Tibial nerve (tissue), 4 donors: ENCODE measurements at regions not wholly inside any gene's neighbourhood (a gene's known extent, or its start where the extent isn't known, plus 50 kb on each side); places are given as distances from the start of the nearest gene placed in this dataset.

ENCODE experiments used
- DNase-seq, 2 donors: peaks; one replicate each; pipeline ENCODE4 v3.0.0-alpha.2; 2019; ENCODE audit warnings: low spot score in 2 of 2
- H3K27ac ChIP-seq, 4 donors: fragments of 200-600 bp; sonication (generic) in 3 of 4; one replicate each; pipeline ENCODE4 v1.5.1; 2017 to 2019; ENCODE audit warnings: mild to moderate bottlenecking in 1 of 4
- H3K27me3 ChIP-seq, 2 donors: fragments of 200-600 bp; sonication (generic) in 1 of 2; one replicate each; pipeline versions ENCODE4 v1.5.1 to v1.6.0; 2017 to 2019
- H3K36me3 ChIP-seq, 3 donors: fragments of 200-600 bp; sonication (generic); one replicate each; pipeline ENCODE4 v1.5.1; 2018 to 2019
- H3K4me1 ChIP-seq, 4 donors: fragments of 200-600 bp; sonication (generic) in 3 of 4; one replicate each; pipeline ENCODE4 v1.5.1; 2017 to 2019
- H3K4me3 ChIP-seq, 4 donors: fragments of 200-600 bp; sonication (generic) in 3 of 4; one replicate each; pipeline ENCODE4 v1.5.1; 2017 to 2019; ENCODE audit warnings: mild to moderate bottlenecking in 1 of 4, moderate library complexity in 1 of 4
- H3K9me3 ChIP-seq, 4 donors: fragments of 200-600 bp; sonication (generic) in 3 of 4; one replicate each; pipeline ENCODE4 v1.5.1; 2017 to 2019
- CTCF ChIP-seq, 5 experiments: fragments of 200-600 bp in 3 of 5; fragments of 450-650 bp in 2 of 5; sonication (generic) in 3 of 5; IDR thresholded peaks; one replicate each; pipeline ENCODE4 v1.5.1; 2016 to 2019; ENCODE audit warnings: antibody characterized with exemption in 5 of 5, mild to moderate bottlenecking in 3 of 5, moderate library complexity in 2 of 5
- EP300 ChIP-seq, 2 donors: sonication (generic); formaldehyde crosslinking; IDR thresholded peaks; one replicate each; pipeline ENCODE4 v1.6.1; 2017; ENCODE audit warnings: antibody characterized with exemption in 2 of 2, mild to moderate bottlenecking in 1 of 2
- POLR2A ChIP-seq, 2 donors: fragments of 450-650 bp; IDR thresholded peaks; one replicate each; pipeline ENCODE4 v1.6.1; 2017; ENCODE audit warnings: antibody characterized with exemption in 2 of 2, mild to moderate bottlenecking in 2 of 2, moderate library complexity in 2 of 2
- WGBS, 2 donors: methylation state at CpG; one replicate each; pipeline ENCODE4 v1.1.5; 2018; 5-methylcytosine and 5-hydroxymethylcytosine counted together

- no peaks in the 10 kb centered on the region for H3K27me3 ChIP-seq
- no peaks in the 10 kb centered on the region for H3K4me1 ChIP-seq
- no peak overlapping the region for H3K27ac ChIP-seq
- H3K9me3 ChIP-seq, result peaks cover 0 to 18% (median 0%) of the 10 kb centered on the region in 4 donors
- no peaks in the 10 kb centered on the region for H3K36me3 ChIP-seq
- H3K4me3 ChIP-seq, result no peak overlapping the region
- 93 to 96% methylated on average over 2 of the region's 2 CpGs for WGBS, 2 donors
- TF ChIP-seq POLR2A (IDR thresholded peaks at IDR 0.05), result no peak
- DNase-seq, result no peak
Observed at GRCh38 chr16:9417898-9418297, 326.5 kb downstream of the HAPSTR1 start.

- WGBS, 2 donors, result 80 to 87% methylated on average over 3 of the region's 3 CpGs
Observed at GRCh38 chr16:9419161-9419560, 327.7 kb downstream of the HAPSTR1 start.

GRCh38 chr16:9422762-9423513 lies 331.5 kb downstream of the HAPSTR1 start:
- peaks cover 0 to 11% (median 0%) of the 10 kb centered on the region in 4 donors for H3K9me3 ChIP-seq
- H3K4me3 ChIP-seq, result no peak overlapping the region
- no peak overlapping the region for H3K27ac ChIP-seq
- H3K4me1 ChIP-seq, result no peaks in the 10 kb centered on the region
- no peaks in the 10 kb centered on the region for H3K27me3 ChIP-seq
- H3K36me3 ChIP-seq, result no peaks in the 10 kb centered on the region
- TF ChIP-seq CTCF (IDR thresholded peaks at IDR 0.05) (no peak), EP300 (IDR thresholded peaks at IDR 0.05) (no peak), POLR2A (IDR thresholded peaks at IDR 0.05) (no peak)
- 40 to 46% methylated on average over 7 of the region's 7 CpGs for WGBS, 2 donors
- DNase-seq, result no peak

More at GRCh38 chr16:9419161-9419560, 327.7 kb downstream of the HAPSTR1 start:
- H3K4me1 ChIP-seq, result no peaks in the 10 kb centered on the region
- no peaks in the 10 kb centered on the region for H3K36me3 ChIP-seq
- no peak overlapping the region for H3K27ac ChIP-seq
- no peak for DNase-seq
- no peaks in the 10 kb centered on the region for H3K27me3 ChIP-seq
- H3K9me3 ChIP-seq, result peaks cover 0 to 18% (median 0%) of the 10 kb centered on the region in 4 donors
- TF ChIP-seq EP300 (IDR thresholded peaks at IDR 0.05), result no peak
- no peak for TF ChIP-seq CTCF (IDR thresholded peaks at IDR 0.05)
- TF ChIP-seq POLR2A (IDR thresholded peaks at IDR 0.05), result no peak
- no peak overlapping the region for H3K4me3 ChIP-seq

GRCh38 chr16:9425236-9425635 lies 333.8 kb downstream of the HAPSTR1 start:
- Histone ChIP-seq H3K4me1 (no peaks in the 10 kb centered on the region), H3K9me3 (peaks cover 0 to 7% (median 0%) of the 10 kb centered on the region in 4 donors), H3K27ac (no peak overlapping the region), H3K4me3 (no peak overlapping the region), H3K36me3 (no peaks in the 10 kb centered on the region), H3K27me3 (no peaks in the 10 kb centered on the region)
- TF ChIP-seq EP300 (IDR thresholded peaks at IDR 0.05), result no peak
- no peak for TF ChIP-seq CTCF (IDR thresholded peaks at IDR 0.05)
- no peak for TF ChIP-seq POLR2A (IDR thresholded peaks at IDR 0.05)
- 26 to 42% methylated on average over 3 of the region's 3 CpGs for WGBS, 2 donors
- DNase-seq, result no peak

- Histone ChIP-seq H3K9me3 (no peaks in the 10 kb centered on the region), H3K27ac (no peak overlapping the region), H3K4me3 (no peak overlapping the region), H3K36me3 (no peaks in the 10 kb centered on the region), H3K4me1 (no peaks in the 10 kb centered on the region), H3K27me3 (no peaks in the 10 kb centered on the region)
- no peak for DNase-seq
- 84 to 89% methylated on average over 7 of the region's 7 CpGs for WGBS, 2 donors
- no peak for TF ChIP-seq POLR2A (IDR thresholded peaks at IDR 0.05)
- no peak for TF ChIP-seq CTCF (IDR thresholded peaks at IDR 0.05)
Observed at GRCh38 chr16:9428355-9429005, 337.0 kb downstream of the HAPSTR1 start.
